Gastrocnemius medialis (tissue), 4 donors: ENCODE measurements at regions not wholly inside any gene's neighbourhood (a gene's known extent, or its start where the extent isn't known, plus 50 kb on each side); places are given as distances from the start of the nearest gene placed in this dataset.
A peak's percentile ranks its signal among the peaks of the same experiment; 100 is the strongest.

Experiments
- ATAC-seq, 2 donors: fragments of 150-250 bp; one replicate each; pipeline ENCODE4 v1.9.1; 2016
- DNase-seq, 2 donors: peaks; one replicate each; pipeline ENCODE4 v3.0.0-alpha.2; 2019
- H3K27ac ChIP-seq, 4 donors: fragments of 200-600 bp; sonication (generic); 1 replicate in 1 of 4; 2 replicates in 3 of 4; pipeline ENCODE4 v1.5.1; 2016 to 2018; ENCODE audit warnings: mild to moderate bottlenecking in 2 of 4, moderate library complexity in 1 of 4
- H3K27me3 ChIP-seq, 3 donors: fragments of 200-600 bp; sonication (generic) in 2 of 3; 1 replicate in 1 of 3; 2 replicates in 2 of 3; pipeline versions ENCODE4 v1.5.1 to v1.6.0; 2016 to 2019; ENCODE audit warnings: mild to moderate bottlenecking in 1 of 3, moderate library complexity in 1 of 3
- H3K36me3 ChIP-seq, 2 donors: fragments of 200-600 bp; sonication (generic) in 1 of 2; one replicate each; pipeline ENCODE4 v1.5.1; 2017 to 2018
- H3K4me1 ChIP-seq, 2 donors: fragments of 200-600 bp; sonication (generic) in 1 of 2; one replicate each; pipeline ENCODE4 v1.5.1; 2016 to 2017; ENCODE audit warnings: mild to moderate bottlenecking in 2 of 2
- H3K4me3 ChIP-seq, 4 donors: fragments of 200-600 bp; sonication (generic) in 3 of 4; 1 replicate in 1 of 4; 2 replicates in 3 of 4; pipeline ENCODE4 v1.5.1; 2016 to 2019; ENCODE audit warnings: mild to moderate bottlenecking in 2 of 4
- H3K9me3 ChIP-seq, 3 donors: fragments of 200-600 bp; sonication (generic) in 2 of 3; 1 replicate in 1 of 3; 2 replicates in 2 of 3; pipeline ENCODE4 v1.5.1; 2016 to 2019
- CTCF ChIP-seq, 5 experiments: fragments of 450-650 bp in 3 of 5; fragments of 200-600 bp in 2 of 5; sonication (generic) in 2 of 5; IDR thresholded peaks in 4 of 5; conservative IDR thresholded peaks in 1 of 5; 1 replicate in 4 of 5; 2 replicates in 1 of 5; pipeline ENCODE4 v1.5.1; 2016 to 2019; ENCODE audit warnings: antibody characterized with exemption in 5 of 5, mild to moderate bottlenecking in 3 of 5, moderate library complexity in 3 of 5
- POLR2A ChIP-seq, 2 donors: fragments of 450-650 bp; IDR thresholded peaks; one replicate each; pipeline ENCODE4 v1.6.1; 2017; ENCODE audit warnings: antibody characterized with exemption in 2 of 2, mild to moderate bottlenecking in 2 of 2, moderate library complexity in 2 of 2
- in situ Hi-C, 4 donors: fragments of 200-750 bp; cut with MboI; loops; one replicate each; pipeline versions ENCODE4 v1.15.0 to v1.8.0; 2017; ENCODE audit warnings: low sequenced_read_pairs in 4 of 4
- intact Hi-C: fragments of 100-400 bp; cut with DNase I; formaldehyde crosslinking; loops from one replicate; pipeline ENCODE4 v1.15.1; 2023; ENCODE audit warnings: low total_unique reads

- H3K9me3 ChIP-seq: no peaks in the 10 kb centered on the region
- no peak for DNase-seq
- in situ Hi-C loops (no loop called here), intact Hi-C loops (no loop called here)
- no peaks in the 10 kb centered on the region for H3K36me3 ChIP-seq
- no peak overlapping the region for H3K4me3 ChIP-seq
- ATAC-seq: no peak
- TF ChIP-seq CTCF (IDR thresholded peaks at IDR 0.05 in 4 of 5, conservative IDR thresholded peaks at IDR 0.05 in 1 of 5): no peak
- no peak for TF ChIP-seq POLR2A (IDR thresholded peaks at IDR 0.05)
- no peaks in the 10 kb centered on the region for H3K27me3 ChIP-seq
- H3K4me1 ChIP-seq: no peaks in the 10 kb centered on the region
- no peak overlapping the region for H3K27ac ChIP-seq
These were observed 809.0 kb downstream of the KCTD16 start for GRCh38 chr5:144979516-144980264.

GRCh38 chr5:144972317-144972716, 801.6 kb downstream of the KCTD16 start:
- TF ChIP-seq CTCF (IDR thresholded peaks at IDR 0.05 in 4 of 5, conservative IDR thresholded peaks at IDR 0.05 in 1 of 5): no peak
- TF ChIP-seq POLR2A (IDR thresholded peaks at IDR 0.05): no peak
- intact Hi-C loops: no loop called here

GRCh38 chr5:144971108-144971850, 800.6 kb downstream of the KCTD16 start:
- H3K27ac ChIP-seq: no peak overlapping the region
- in situ Hi-C loops (no loop called here), intact Hi-C loops (no loop called here)
- DNase-seq (no peak), ATAC-seq (peak in 1 of 2 donors; percentile 47)
- no peaks in the 10 kb centered on the region for H3K36me3 ChIP-seq
- no peaks in the 10 kb centered on the region for H3K4me1 ChIP-seq
- no peak overlapping the region for H3K4me3 ChIP-seq
- H3K27me3 ChIP-seq: no peaks in the 10 kb centered on the region
- TF ChIP-seq CTCF (IDR thresholded peaks at IDR 0.05 in 4 of 5, conservative IDR thresholded peaks at IDR 0.05 in 1 of 5): no peak
- TF ChIP-seq POLR2A (IDR thresholded peaks at IDR 0.05): no peak
- H3K9me3 ChIP-seq: no peaks in the 10 kb centered on the region

More at GRCh38 chr5:144972317-144972716, 801.6 kb downstream of the KCTD16 start:
- no peaks in the 10 kb centered on the region for H3K9me3 ChIP-seq
- H3K27ac ChIP-seq: no peak overlapping the region
- no peak for DNase-seq
- ATAC-seq: peak; percentile 49 to 63
- no peak overlapping the region for H3K4me3 ChIP-seq
- no peaks in the 10 kb centered on the region for H3K4me1 ChIP-seq
- in situ Hi-C loops: no loop called here
- H3K27me3 ChIP-seq: no peaks in the 10 kb centered on the region
- H3K36me3 ChIP-seq: no peaks in the 10 kb centered on the region

- Histone ChIP-seq H3K4me3 (no peak overlapping the region), H3K9me3 (no peaks in the 10 kb centered on the region), H3K4me1 (no peaks in the 10 kb centered on the region), H3K27me3 (no peaks in the 10 kb centered on the region), H3K36me3 (no peaks in the 10 kb centered on the region), H3K27ac (no peak overlapping the region)
- DNase-seq (no peak), ATAC-seq (no peak)
- intact Hi-C loops: no loop called here
- TF ChIP-seq POLR2A (IDR thresholded peaks at IDR 0.05) (no peak), CTCF (IDR thresholded peaks at IDR 0.05 in 4 of 5, conservative IDR thresholded peaks at IDR 0.05 in 1 of 5) (no peak)
- in situ Hi-C loops: no loop called here
These were observed 789.6 kb downstream of the KCTD16 start for GRCh38 chr5:144960296-144960695.
